ENCODE measurements at regions not wholly inside any gene's neighbourhood (a gene's known extent, or its start where the extent isn't known, plus 50 kb on each side); places are given as distances from the start of the nearest gene placed in this dataset.

DNA sequence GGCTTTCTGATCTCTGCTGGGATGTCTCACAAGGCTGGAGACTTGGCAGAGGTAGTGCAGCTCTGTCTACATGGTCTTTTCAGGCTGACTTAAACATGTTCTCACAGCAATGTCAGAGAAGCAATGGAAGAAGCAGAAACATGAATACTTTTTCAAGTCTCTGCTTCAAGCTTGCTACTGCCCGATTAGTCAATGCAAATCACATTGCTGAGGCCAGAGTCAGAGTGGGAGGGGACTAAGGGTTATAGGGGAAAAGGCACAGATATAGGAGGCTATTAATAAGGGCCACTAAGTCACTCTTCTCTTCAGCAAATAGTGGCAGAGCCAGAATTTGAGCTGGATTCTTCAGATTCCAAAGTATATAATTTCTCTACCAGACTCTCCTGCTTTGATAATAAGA, 390.5 kb downstream of the TMEM135 start:
- no peak for DNase-seq (ENCODE audit: low spot score)

DNA sequence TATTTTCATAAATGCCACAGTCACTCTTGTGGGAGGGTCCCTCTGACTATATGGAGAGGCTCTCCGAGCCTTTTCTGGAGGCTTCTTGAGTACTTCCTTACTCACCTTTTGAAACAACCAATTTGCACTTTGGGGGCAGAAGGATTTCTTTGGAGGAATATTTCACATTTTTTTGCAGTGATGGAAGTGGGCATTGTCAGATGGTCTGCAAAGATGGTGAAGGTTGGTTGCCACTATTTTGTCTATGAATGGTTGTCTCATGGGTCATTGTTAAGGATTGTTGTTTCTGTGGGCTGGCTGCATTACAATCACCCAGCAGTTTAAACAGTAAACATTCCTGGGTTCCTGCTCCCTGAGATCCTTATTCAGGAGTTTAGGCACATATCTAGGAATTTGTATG, 388.2 kb downstream of the TMEM135 start:
- DNase-seq (ENCODE audit: low spot score) = no peak

DNA sequence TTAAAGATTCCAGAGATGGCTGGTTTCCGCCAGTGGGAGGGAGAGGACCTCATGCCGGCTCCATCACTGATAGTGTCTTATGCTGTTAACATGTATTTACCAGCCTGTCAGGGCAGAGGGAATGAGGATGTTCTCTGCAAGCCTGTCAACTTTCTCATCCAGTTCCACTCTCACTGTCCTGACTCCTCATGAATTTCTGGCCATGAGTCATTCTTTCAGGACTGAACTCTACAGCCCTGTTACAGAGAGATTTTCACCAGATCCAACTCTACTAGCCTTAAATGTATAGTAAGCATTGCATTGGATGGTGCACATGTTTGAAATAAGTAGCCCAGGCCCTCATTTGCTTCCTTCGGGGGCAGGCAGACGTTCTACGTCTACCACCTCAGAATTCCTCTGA, 387.7 kb downstream of the TMEM135 start:
- no peak for DNase-seq (ENCODE audit: low spot score)

DNA sequence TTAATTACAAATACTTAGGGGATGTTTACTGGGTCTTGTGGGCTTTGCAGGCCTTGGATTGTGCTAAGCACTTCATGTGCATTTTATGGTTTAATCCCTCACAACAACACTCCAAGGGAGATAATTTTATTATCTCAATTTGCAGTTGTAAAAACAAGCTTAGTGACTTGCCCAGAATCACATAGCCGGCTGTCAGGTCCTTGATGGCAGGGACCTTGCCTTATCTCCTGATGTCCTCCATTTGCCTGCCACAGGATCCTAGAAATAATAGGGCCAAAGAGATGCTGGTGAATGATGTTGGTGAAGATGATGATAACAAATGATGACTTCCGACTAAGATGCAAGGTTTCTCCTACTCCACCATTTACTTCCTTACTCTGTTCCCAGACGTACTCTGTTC, 385.4 kb downstream of the TMEM135 start:
- no peak for DNase-seq (ENCODE audit: low spot score)

DNA sequence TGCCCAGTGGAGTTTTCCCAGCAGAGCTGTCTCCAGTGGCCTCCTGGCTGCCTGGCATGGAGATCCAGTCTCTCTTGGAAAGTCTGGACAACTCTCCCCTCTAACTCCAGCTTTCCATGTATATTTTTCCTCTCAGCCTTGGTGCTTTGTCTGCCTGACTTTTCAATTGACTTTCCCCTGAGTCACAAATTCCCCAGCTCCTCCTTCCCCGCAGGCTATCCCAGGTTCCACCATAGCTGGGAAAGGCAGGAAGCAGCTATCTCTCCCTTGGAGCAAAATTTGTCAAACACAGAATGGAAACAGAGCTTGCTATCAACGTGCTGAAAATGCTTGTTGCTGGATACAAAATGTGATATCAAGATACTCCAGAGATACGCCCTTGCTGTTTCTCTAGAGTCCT, 384.8 kb downstream of the TMEM135 start:
- DNase-seq (ENCODE audit: low spot score) = no peak

DNA sequence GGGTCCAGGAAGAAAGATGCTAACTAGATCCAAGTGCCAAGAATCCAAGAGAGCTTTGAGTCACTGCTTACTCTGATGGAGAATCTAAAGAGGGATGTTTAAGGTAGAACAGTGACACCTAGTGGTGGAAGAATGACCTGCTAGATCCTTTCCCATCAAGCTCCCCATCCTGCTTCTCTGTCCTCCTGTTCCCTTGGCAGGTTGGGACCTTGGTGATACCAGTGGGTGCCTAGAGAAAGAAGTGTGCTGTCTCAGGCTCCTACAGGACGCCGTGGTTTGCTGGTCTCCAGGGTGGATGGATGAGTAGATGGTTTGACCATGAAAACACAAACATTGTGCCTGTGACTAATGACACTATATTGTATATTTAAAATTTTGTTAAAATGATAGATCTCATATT, 383.7 kb downstream of the TMEM135 start:
- DNase-seq (ENCODE audit: low spot score) = peak; percentile 65

DNA sequence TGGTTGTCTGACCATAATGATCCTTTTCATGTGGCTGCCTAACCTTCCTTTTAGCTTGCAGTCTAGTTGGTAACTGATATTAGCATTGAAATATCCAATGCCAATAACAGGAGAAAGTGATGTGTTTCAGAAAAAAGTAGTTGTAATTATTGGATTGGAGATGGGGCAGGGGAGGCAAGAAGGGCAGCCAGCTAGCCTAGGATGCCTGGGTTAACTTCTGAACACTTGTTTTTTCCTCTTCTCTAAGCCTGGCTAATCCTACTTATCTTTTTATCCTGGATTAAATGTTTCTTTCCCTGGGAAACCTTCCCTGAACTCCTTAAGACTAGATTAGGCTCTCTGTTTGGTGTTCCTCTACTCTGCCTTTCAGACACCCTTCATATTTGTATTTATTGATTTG, 380.2 kb downstream of the TMEM135 start:
- no peak for DNase-seq (ENCODE audit: low spot score)

DNA sequence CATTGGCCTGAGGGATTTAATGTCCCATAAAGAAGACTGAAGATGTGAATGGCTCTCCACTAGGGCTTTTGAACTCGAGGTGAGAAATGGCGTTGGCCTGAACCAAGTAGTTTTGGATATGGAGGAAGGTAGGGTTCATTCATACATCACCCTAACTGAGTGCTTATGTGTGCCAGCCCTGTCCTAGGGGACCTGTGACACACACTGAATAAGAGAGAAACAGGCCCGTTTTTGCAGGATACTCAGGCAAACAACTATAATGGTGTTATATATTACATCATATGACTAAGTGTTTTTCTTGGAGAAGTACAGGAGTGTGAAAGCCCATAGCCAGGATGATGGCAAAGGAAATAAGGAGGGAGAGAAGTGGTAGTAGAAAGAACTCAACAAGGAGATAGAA, 368.1 kb downstream of the TMEM135 start:
- DNase-seq (ENCODE audit: low spot score) = no peak

DNA sequence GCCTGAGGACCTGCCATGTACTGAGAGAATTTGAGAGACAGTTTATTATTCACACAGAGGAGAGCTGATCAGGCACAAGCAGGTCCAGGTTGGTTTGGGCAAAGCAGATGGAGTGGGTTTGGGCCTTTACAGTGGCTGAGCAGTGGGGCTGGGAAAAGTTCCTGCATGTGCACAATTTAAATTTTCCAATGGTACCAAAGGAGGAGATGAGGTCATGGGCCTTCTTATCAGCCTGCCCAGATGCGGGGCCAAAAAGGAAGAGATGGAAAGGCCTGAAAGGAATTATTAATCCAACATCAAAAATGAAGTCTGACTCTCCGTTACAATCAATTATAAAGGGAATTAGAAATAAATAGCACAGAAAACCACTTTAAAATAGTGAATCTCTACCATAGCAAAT, 367.6 kb downstream of the TMEM135 start:
- DNase-seq (ENCODE audit: low spot score) = no peak

DNA sequence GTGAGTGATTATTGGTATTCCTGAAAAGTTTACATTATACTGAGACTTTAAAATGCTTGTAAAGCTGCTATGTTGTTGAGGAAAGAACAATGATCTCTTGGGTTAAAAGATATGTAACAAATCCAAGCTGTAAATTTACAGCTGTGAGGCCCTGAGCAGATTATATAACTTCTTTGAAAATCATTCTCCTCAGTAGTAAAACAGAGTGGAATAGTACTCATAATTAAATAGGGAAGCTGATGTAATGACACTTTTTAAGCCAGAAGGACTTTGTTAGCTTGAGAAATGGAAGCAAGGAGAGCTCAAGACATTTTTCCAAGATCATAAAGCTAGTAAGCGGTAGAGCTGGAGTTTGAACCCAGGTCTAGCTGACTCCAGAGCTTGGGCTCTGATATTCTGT, 363.9 kb downstream of the TMEM135 start:
- no peak for DNase-seq (ENCODE audit: low spot score)

DNA sequence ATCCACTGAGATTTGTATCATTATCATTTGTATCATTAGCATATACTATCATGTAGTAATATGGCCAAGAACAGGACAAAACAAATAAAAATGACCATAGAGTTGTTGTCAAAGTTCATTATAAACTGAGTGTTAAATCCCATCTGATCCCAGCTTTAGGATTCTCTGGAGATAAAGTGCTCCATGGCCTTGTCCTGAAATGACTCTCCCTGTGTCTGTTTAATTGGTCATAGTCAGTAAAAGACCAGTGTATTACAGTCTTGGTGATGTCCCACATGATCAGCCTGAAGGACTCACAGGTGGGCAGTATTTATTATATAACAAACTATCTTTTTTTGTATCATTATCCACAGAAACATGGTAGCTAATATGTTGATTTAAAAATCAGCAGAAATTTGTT, 361.6 kb downstream of the TMEM135 start:
- no peak for DNase-seq (ENCODE audit: low spot score)

DNA sequence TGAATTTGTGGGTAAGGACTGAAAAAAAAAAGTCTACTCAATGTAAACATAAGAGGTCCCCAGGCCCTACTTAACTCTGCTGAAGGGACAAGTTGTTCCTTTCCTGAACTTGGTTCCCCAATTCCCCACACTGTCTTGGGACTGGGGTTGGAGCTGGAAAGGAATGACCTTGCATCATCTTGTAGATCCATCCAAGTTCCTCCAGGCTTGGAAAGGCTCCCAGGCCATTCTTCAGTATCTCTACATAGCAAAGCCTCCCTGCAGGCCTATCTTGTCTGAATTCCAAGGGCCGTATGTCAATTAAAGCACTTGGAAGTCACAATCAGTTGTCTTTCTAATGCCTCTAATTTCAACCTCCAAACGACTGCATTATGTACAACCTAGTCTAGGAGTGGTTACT, 361.2 kb downstream of the TMEM135 start:
- DNase-seq (ENCODE audit: low spot score) = peak; percentile 19

DNA sequence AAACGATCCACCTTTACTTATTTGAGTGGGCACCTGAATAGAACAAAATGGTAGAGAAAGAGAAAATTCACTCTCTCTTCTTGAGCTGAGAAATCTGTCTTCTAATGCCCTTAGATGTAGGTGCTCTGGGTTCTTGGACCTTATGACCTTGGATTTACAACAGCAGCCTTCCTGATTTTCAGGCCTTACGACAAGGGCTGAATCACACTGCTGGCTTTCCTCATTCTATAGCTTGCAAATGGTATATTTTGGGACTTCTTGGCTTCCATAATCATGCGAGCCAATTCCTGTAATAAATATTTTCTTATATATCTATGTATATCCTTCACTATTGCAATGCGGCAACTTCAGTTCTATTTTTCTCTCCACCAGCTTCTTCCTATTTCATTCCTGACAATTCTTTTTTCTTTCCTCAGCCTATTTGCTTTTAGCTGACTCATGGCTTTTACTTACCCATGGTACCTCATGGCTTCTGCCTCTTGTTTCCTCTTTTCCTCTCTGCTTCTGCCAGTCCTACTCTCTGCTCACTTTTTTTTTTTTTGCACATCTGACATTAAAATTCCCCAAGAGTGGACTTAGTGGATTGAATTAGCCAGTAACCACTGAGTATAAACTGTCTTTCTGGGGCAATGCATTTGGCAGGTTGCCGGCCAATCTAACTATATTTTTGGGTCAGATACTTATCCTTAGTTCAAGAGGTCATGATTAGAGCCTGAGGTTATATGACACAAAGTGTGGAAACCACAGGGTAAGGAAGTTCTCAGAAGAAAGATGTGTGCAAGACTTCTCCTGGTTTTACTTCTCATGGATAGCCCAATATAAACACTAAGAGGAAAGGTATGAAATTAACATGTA, 359.5 kb downstream of the TMEM135 start:
- no peak for DNase-seq (ENCODE audit: low spot score)

DNA sequence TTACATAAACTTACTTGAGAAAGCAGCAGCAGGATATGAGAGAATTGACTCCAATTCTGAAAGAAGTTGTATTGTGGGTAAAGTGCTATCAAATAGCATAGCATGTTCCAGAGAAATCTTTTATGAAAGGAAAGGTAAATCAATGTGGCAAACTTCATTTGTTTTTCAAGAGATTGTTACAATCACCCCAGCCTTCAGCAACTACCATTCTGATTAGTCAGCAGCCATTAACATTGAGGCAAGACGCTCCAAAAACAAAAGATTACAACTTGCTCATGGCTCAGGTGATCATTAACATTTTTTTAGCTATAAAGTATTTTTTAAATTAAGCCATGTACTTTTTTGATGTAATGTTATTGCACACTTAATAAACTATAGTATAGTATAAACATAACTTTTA, 357.2 kb downstream of the TMEM135 start:
- no peak for DNase-seq (ENCODE audit: low spot score)

DNA sequence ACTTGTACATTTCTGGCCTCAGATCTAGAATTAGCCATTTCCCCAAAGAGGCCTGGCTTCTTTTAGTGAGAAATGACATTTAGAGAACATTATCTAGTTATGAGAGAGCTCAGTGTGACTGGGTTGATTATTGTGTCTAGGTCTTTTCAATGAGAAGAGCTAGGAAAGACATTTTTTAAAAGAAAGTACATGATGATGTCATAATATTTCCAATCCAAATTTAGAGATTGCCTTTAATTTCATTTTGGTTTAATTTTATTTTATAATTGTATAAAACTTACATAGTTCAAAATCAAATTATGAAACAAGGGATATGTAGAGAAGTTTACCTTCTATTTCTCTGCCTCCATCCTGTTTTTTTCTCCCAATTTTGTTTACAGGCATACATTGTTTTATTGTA, 354.9 kb downstream of the TMEM135 start:
- DNase-seq (ENCODE audit: low spot score) = no peak

DNA sequence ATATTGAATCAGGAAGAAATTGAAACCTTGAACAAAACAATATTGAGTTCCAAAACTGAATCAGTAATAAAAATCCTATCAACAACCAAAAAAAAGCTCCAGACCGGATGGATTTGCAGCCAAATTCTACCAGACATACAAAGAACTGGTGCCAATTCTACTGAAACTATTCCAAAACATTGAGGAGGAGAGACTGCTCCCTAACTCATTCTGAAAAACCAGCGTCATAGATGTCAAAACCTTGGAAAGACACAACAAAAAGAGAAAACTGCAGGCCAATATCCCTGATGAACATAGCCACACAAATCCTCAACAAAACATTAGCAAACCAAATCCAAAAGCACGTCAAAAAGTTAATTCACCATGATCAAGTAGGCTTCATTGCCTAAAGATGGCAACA, 353.8 kb downstream of the TMEM135 start:
- no peak for DNase-seq (ENCODE audit: low spot score)

DNA sequence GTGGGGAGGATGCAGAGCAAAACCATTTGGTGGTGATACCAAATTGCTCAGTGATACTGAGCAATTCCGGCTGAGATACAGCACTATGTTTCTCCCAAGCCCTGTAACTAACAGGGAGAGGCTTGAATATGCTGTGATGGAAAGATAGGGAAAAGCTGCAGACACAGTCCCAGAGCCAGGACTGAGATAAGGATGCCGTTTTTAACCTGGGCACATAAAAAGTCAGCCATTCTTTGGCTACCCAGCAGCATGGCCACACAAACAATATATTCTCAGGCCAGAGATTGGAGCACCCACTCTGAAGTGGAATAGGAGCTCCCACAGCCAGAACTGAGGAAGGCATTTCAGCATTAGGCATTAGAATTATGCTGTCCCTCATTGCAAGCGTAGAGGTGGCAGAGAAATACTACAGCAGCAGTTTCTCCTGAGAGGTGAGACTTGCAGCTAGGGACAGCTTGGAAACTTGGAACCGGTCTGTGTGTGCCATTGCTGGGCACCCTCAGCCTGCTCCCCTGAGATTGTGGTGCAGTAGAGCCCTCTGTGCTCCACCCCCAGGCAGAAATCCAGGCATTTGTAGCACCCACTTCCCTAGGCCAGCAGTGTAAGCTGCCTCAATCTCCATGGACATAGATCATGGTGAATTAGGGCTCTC, 346.5 kb downstream of the TMEM135 start:
- DNase-seq (ENCODE audit: low spot score) = no peak

DNA sequence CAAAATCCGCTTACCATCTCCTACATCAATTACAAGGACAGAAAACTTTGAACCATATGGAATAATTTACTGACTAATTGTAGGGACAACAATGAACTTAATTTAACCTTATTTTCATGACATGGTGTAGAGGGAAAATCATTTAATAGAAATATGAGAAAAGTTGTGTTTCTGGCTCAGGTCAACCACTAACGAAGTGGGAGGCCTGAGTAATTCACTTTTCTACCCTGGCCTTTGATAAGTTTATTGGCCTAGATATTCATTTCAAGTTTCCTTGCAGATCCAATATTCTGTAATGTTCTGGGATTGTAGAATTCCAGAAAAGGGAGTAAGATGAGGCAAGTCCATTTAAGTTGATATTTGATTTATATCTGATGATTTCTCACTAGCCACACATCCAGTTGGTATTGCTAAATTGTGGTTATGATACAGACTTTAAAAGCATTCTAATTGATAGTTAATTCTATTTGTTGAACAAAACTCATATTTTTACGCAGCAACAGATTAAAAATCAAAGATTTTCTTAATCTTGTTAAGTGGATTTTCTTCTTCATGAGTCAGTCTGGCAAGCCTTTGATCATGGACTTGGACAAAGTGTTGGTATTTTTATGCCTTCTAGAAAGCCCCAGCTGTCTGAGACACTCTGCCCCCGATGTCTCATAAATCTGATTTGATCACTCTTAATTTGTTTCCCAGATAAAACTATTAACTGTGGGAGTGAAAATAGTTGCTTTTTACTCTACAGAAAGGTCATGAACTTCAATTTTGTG, 336.5 kb downstream of the TMEM135 start:
- no peak for DNase-seq (ENCODE audit: low spot score)

All from mucosa of gallbladder (tissue), 1 donor.